Activated T-cell treated with anti-CD3 and anti-CD28 coated beads, Interleukin-2, amount 50 U/mL, for 4 hours (primary cell): ENCODE measurements at regions not wholly inside any gene's neighbourhood (a gene's known extent, or its start where the extent isn't known, plus 50 kb on each side); places are given as distances from the start of the nearest gene placed in this dataset.

Source experiments
- ATAC-seq, 2 donors: fragments of 200-7000 bp; cut with Tn5 transposase; one replicate each; pipeline ENCODE4 v1.10.0; 2021
- DNase-seq: peaks from one replicate; pipeline ENCODE4 v3.0.0-alpha.2; 2020
- H3K27me3 Mint-ChIP-seq: one replicate; pipeline ENCODE4 v1.8.0; 2021; ENCODE audit warnings: low read depth, mixed read lengths
- H3K36me3 Mint-ChIP-seq: one replicate; pipeline ENCODE4 v1.8.0; 2022; ENCODE audit warnings: mixed read lengths; ENCODE audit not compliant: insufficient read depth
- H3K4me1 Mint-ChIP-seq: one replicate; pipeline ENCODE4 v1.8.0; 2021; ENCODE audit warnings: low read depth, mixed read lengths
- H3K4me3 Mint-ChIP-seq: one replicate; pipeline ENCODE4 v1.8.0; 2021; ENCODE audit warnings: mild to moderate bottlenecking, moderate library complexity, mixed read lengths
- H3K9me3 Mint-ChIP-seq: one replicate; pipeline ENCODE4 v1.8.0; 2021; ENCODE audit warnings: mixed read lengths

DNA sequence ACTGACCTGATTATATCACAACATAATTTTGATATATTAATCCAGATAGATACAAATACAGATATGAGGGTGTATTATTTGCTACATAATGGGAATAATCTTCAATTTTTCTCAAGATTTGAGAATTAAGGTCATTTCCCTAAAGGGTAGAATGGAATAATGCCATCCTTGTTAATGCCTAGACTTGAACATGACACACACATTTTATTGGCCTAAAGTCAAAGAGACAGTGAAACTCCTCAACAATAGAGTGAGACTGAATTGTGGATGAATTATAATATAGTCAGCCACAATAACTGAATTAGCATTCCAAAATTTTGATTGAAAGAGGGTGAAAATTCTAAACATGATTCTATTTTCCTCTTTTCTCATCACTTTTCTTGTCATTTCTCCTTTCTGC lies 506.0 kb upstream of the CDH2 start:
- Mint-ChIP-seq H3K4me3 (no peak overlapping the region), H3K9me3 (peaks cover 11% of the 10 kb centered on the region), H3K4me1 (no peaks in the 10 kb centered on the region), H3K27me3 (no peaks in the 10 kb centered on the region), H3K36me3 (no peaks in the 10 kb centered on the region)
- ATAC-seq (no peak), DNase-seq (no peak)

- Mint-ChIP-seq H3K4me3 (no peak overlapping the region), H3K27me3 (no peaks in the 10 kb centered on the region), H3K36me3 (no peaks in the 10 kb centered on the region), H3K4me1 (no peaks in the 10 kb centered on the region), H3K9me3 (peaks cover 14% of the 10 kb centered on the region)
- ATAC-seq (no peak), DNase-seq (no peak)
These were observed 492.2 kb upstream of the CDH2 start for GRCh38 chr18:28669165-28669564.

GRCh38 chr18:28666216-28666615 lies 489.3 kb upstream of the CDH2 start:
- H3K4me1 Mint-ChIP-seq = no peaks in the 10 kb centered on the region
- ATAC-seq = no peak
- no peaks in the 10 kb centered on the region for H3K36me3 Mint-ChIP-seq
- H3K4me3 Mint-ChIP-seq = no peak overlapping the region
- peaks cover 2% of the 10 kb centered on the region for H3K9me3 Mint-ChIP-seq
- DNase-seq = no peak
- H3K27me3 Mint-ChIP-seq = no peaks in the 10 kb centered on the region

GRCh38 chr18:28657961-28658360 lies 481.0 kb upstream of the CDH2 start:
- H3K36me3 Mint-ChIP-seq = no peaks in the 10 kb centered on the region
- peaks cover 16% of the 10 kb centered on the region for H3K9me3 Mint-ChIP-seq
- H3K4me3 Mint-ChIP-seq = no peak overlapping the region
- ATAC-seq (no peak), DNase-seq (no peak)
- H3K4me1 Mint-ChIP-seq = no peaks in the 10 kb centered on the region
- H3K27me3 Mint-ChIP-seq = no peaks in the 10 kb centered on the region

GRCh38 chr18:28652654-28653053 lies 475.7 kb upstream of the CDH2 start:
- no peaks in the 10 kb centered on the region for H3K4me1 Mint-ChIP-seq
- DNase-seq (no peak), ATAC-seq (no peak)
- H3K27me3 Mint-ChIP-seq = no peaks in the 10 kb centered on the region
- peaks cover 14% of the 10 kb centered on the region for H3K9me3 Mint-ChIP-seq
- no peak overlapping the region for H3K4me3 Mint-ChIP-seq
- H3K36me3 Mint-ChIP-seq = no peaks in the 10 kb centered on the region

- Mint-ChIP-seq H3K27me3 (no peaks in the 10 kb centered on the region), H3K36me3 (no peaks in the 10 kb centered on the region), H3K9me3 (peaks cover 9% of the 10 kb centered on the region), H3K4me1 (no peaks in the 10 kb centered on the region), H3K4me3 (no peak overlapping the region)
- DNase-seq (no peak), ATAC-seq (no peak)
These were observed 474.4 kb upstream of the CDH2 start for GRCh38 chr18:28651298-28651697.

GRCh38 chr18:28650860-28651259 lies 473.9 kb upstream of the CDH2 start:
- DNase-seq (no peak), ATAC-seq (no peak)
- no peak overlapping the region for H3K4me3 Mint-ChIP-seq
- no peaks in the 10 kb centered on the region for H3K4me1 Mint-ChIP-seq
- H3K27me3 Mint-ChIP-seq = no peaks in the 10 kb centered on the region
- H3K36me3 Mint-ChIP-seq = no peaks in the 10 kb centered on the region
- H3K9me3 Mint-ChIP-seq = peaks cover 8% of the 10 kb centered on the region

DNA sequence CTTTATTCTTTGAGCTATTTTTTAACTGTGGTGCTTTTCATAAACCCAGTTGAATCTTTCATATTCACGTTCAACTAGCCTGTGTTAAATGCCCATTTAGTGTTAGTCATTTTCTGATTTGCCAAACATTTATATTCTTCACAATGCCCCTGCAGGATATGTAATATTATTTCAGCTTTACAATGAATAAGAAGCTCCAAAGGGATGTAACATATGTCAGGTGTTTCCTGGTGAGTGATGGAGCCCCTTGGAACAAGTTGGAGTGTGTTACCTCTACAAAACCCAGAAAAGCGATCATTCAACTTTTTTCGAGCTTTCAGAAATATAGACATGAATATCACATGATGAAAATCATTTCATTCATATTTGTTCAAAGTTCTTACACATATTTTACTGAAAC lies 471.0 kb upstream of the CDH2 start:
- Mint-ChIP-seq H3K27me3 (no peaks in the 10 kb centered on the region), H3K4me3 (no peak overlapping the region), H3K36me3 (no peaks in the 10 kb centered on the region), H3K9me3 (peaks cover 6% of the 10 kb centered on the region), H3K4me1 (no peaks in the 10 kb centered on the region)
- DNase-seq (no peak), ATAC-seq (no peak)

GRCh38 chr18:28637897-28638296 lies 461.0 kb upstream of the CDH2 start:
- ATAC-seq (no peak), DNase-seq (no peak)

GRCh38 chr18:28635530-28635929 lies 458.6 kb upstream of the CDH2 start:
- no peak for ATAC-seq
- no peaks in the 10 kb centered on the region for H3K36me3 Mint-ChIP-seq
- H3K9me3 Mint-ChIP-seq = peaks cover 33% of the 10 kb centered on the region

More at GRCh38 chr18:28637897-28638296, 461.0 kb upstream of the CDH2 start:
- no peaks in the 10 kb centered on the region for H3K27me3 Mint-ChIP-seq
- H3K9me3 Mint-ChIP-seq = peaks cover 28% of the 10 kb centered on the region
- H3K4me1 Mint-ChIP-seq = no peaks in the 10 kb centered on the region
- H3K36me3 Mint-ChIP-seq = no peaks in the 10 kb centered on the region
- H3K4me3 Mint-ChIP-seq = no peak overlapping the region

GRCh38 chr18:28626756-28627155 lies 449.8 kb upstream of the CDH2 start:
- Mint-ChIP-seq H3K4me1 (no peaks in the 10 kb centered on the region), H3K27me3 (no peaks in the 10 kb centered on the region), H3K9me3 (peaks cover 14% of the 10 kb centered on the region), H3K36me3 (no peaks in the 10 kb centered on the region), H3K4me3 (no peak overlapping the region)
- ATAC-seq (no peak), DNase-seq (no peak)

More at GRCh38 chr18:28635530-28635929, 458.6 kb upstream of the CDH2 start:
- no peak for DNase-seq
- Mint-ChIP-seq H3K27me3 (no peaks in the 10 kb centered on the region), H3K4me3 (no peak overlapping the region), H3K4me1 (no peaks in the 10 kb centered on the region)

DNA sequence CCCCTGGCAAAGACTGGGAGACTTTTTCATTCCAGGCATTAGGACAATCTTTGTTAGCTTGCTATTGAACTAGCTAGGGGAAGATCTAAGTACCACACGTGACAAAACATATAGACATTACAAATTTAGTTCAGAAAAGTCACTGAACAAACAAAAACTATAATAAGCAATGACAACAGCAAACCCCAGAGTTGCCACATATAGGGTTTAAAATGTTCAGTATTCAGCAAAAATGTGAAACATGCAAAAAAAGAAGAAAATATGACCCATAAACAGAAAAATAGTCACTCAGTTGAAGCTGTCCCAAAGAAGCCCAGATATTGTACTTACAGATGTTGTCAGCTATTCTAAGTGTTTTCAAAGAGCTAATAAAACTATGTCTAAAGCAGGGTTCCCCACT lies 431.1 kb upstream of the CDH2 start:
- Mint-ChIP-seq H3K9me3 (peaks cover 17% of the 10 kb centered on the region), H3K4me3 (no peak overlapping the region), H3K27me3 (no peaks in the 10 kb centered on the region), H3K4me1 (no peaks in the 10 kb centered on the region), H3K36me3 (no peaks in the 10 kb centered on the region)
- DNase-seq = no peak
- no peak for ATAC-seq

DNA sequence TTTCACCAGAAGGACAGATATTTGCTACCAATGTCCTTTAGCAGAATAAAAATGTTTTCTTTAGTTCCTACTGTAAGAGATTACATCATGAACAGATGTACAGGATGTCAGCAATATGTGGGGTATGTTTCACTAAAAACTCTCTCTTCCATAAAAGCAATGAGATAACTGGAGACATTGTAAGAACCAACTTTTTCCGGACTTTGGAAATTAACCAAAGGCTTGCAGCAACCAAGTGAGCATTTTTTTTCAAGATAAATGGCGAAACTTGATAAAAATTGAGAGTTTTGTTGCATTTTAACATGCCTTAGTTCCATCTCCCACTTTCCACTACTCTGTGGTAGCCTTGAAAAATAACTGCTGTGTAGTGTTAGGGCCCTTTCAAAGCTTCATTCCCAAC lies 429.8 kb upstream of the CDH2 start:
- no peak for ATAC-seq

DNA sequence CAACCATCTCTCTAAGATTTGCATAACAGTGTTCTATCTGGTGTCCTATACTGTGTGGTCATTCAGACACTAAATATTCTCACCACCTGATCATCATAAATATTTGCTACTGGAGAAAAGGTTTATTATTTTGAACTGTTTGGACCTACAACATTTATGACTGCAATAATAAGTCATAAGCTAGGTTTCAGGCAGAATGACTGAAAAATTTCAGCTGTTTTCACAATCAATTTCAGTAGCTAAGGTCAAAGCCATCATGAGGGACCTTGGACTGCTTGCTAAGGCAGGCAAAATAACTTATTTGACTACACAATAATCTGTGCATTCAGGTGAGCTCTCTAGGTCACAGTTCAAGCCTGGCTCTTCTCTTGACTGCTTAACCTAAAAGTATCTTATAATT lies 425.5 kb upstream of the CDH2 start:
- ATAC-seq = no peak
- H3K4me1 Mint-ChIP-seq = no peaks in the 10 kb centered on the region
- H3K36me3 Mint-ChIP-seq = no peaks in the 10 kb centered on the region
- DNase-seq = no peak
- H3K4me3 Mint-ChIP-seq = no peak overlapping the region
- peaks cover 26% of the 10 kb centered on the region for H3K9me3 Mint-ChIP-seq
- no peaks in the 10 kb centered on the region for H3K27me3 Mint-ChIP-seq

More for the DNA sequence above, 429.8 kb upstream of the CDH2 start:
- no peaks in the 10 kb centered on the region for H3K4me1 Mint-ChIP-seq
- no peaks in the 10 kb centered on the region for H3K36me3 Mint-ChIP-seq
- H3K9me3 Mint-ChIP-seq = peaks cover 20% of the 10 kb centered on the region
- no peaks in the 10 kb centered on the region for H3K27me3 Mint-ChIP-seq
- H3K4me3 Mint-ChIP-seq = no peak overlapping the region
- no peak for DNase-seq

- ATAC-seq (no peak), DNase-seq (no peak)
- Mint-ChIP-seq H3K36me3 (no peaks in the 10 kb centered on the region), H3K9me3 (peaks cover 11% of the 10 kb centered on the region), H3K27me3 (no peaks in the 10 kb centered on the region), H3K4me3 (no peak overlapping the region), H3K4me1 (no peaks in the 10 kb centered on the region)
These were observed 417.1 kb upstream of the CDH2 start for GRCh38 chr18:28594034-28594433.

DNA sequence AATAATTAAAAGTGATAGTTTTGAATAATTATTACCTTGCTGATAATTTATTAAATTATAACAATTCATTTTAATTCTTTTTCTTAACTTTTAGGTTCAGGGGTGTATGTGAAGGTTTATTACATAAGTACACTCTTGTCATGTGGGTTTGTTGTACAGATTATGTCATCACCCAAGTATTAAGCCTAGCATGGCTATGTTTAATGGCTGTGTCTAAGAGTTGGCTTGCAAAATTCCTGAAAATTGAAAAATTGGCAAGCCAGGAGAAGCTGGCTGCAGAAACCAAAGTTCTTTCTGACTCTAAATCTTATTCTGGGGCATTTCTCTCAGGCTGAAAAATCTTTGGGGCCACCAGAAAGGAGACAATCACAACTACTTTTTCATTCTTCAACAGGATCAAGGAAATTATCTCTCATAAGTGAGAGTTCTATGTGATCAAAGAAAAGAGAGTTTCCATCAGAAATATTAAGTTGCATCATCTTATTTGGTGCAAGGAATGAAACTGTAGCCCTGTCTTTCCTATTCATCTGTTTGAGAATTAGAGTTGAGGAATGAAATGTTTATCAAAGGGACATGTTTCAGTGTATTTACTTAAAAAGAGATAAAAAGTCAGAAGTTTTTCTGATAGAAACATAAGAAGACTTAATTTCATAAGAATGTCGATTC lies 412.1 kb upstream of the CDH2 start:
- DNase-seq = no peak
- no peak overlapping the region for H3K4me3 Mint-ChIP-seq
- no peaks in the 10 kb centered on the region for H3K36me3 Mint-ChIP-seq
- peaks cover 11% of the 10 kb centered on the region for H3K9me3 Mint-ChIP-seq
- ATAC-seq = no peak
- no peaks in the 10 kb centered on the region for H3K27me3 Mint-ChIP-seq
- H3K4me1 Mint-ChIP-seq = no peaks in the 10 kb centered on the region
